ENCODE measurements at regions not wholly inside any gene's neighbourhood (a gene's known extent, or its start where the extent isn't known, plus 50 kb on each side); places are given as distances from the start of the nearest gene placed in this dataset.
A peak's percentile ranks its signal among the peaks of the same experiment; 100 is the strongest.
"Not testable (repeated sequence)": the region's sequence is repeated elsewhere in the genome, so short reads cannot be mapped to it uniquely, and the experiment has no call there.

DNA sequence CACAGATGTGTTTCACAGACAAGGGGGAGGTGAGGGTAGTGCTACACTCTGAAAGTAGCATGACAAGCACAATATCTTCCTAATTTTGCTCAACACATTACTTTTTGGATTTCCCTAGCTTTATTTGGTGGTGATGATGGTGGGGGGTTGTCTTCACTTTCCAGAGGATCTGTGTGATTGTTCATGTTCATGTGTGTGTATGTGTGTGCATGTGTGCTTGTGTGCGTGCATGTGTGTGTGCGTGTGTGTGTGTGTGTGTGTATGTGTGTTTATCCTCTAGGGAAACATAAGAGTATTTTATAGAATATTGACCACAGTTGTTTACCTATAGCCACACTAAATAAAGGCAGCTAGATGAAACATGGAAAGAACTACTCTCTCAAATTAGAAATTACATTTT is 183.8 kb upstream of the EYA4 start:
- no peak for DNase-seq

DNA sequence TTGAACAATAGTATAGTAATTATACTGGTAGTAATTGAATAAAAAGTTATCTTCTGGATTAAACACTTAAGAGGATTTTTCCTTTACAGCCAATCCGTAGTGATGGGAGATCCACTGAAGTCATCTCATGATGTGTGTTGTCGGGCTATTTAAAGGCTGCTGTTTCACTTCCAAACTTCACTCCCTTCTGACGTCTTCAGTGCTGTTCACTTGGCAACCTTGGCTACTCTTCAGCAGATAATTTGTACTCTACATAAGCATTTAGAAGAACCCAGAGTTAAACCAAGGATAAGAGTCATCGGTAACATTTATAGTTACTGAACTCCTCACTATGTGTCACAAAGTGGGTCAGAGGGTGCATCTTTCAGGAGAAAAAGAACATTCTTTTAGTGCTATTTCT is 179.1 kb upstream of the EYA4 start:
- no peak for DNase-seq

DNA sequence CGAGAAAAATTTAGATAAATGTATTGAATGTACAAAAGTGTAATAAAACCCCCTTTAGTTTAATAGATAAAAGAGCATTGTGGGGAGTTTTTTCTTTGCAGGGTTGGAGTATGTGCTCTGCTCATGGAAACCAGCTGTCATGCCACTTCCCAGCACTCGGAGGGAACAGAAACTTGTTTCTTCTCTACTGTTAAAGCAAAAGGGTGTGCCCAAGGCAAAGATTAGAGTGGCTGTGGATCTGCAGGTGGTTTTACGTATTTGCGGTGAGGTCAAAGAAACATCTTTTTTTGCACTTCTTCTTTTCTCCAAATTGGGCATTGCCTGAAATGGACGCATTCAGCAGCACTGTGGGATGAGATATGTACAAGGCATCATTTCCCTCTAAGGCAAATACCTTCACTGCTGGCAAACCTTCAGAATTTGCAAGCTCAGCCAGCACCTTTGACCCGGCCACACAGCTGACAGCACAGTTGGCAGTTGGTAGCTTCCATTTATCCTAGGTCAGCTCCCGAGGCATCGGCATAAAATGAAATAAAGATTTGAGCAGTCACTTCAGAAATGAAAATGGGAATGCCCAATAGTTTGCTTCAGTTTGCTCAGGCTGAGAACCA is 178.4 kb upstream of the EYA4 start:
- DNase-seq = peak; percentile 10

DNA sequence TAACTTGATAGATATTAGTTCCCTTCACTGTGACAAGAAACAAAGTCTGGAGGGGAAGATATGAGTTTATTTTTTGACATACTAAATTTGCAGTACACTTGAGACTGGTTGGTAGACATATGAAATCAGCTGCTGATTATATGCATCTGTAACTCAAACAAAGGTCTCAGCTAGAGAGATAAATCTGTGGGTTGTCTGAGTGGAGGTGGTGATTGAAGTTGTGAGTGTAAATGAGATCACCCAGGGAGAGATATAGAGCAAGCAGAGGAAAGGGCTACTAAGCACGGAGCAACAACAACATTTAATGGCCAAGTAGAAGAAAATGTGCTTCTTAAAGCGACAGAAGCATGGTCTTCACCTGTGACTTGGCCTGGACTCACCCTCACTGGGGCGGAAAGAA is 173.2 kb upstream of the EYA4 start:
- no peak for DNase-seq

DNA sequence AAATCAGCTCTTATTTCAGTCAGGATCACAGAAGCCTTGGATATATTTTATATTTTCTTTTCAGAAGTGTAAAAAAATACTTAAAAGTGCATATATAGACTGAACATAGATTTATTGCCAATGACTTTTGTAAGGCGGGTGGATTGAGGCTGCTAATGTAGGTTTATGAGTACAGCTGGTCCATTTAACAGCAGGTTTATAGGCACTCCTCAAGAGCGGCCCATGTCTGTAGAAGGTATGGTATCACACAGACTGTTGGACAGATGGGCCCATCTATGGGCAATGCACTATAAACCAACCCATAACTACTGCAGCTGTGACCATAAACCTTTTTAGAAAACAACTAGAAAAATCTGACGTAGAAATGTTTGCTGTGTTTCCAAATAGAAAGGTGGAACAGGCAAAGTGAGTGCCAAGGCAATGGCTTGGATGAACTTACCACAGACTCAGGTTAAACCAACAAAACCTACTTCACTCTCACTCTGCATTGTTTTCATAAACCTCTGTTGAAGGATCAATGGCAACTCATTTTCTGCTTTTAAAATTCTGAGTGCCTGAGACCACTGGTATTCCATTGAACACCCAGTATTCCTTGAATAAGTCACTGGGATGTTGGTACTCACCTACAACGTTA is 170.6 kb upstream of the EYA4 start:
- DNase-seq = no peak

DNA sequence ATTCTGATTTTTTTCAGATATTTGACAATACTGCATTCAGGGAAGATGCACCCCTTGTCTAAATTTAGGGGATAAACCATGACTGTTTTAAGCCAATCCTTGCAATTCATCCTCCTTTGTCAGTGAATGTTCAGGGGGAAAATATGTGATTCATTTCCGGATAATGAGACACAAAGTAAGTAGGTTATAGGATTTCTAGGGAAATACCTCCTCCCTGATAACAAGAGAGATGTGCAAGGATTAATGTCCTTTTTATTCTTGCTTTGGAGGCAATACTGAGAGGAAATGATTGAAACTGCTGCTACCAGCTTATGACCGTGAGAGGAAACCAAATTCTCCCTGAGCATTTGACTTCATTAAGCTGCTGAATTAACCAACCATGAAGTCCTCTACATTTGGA is 161.3 kb upstream of the EYA4 start:
- DNase-seq = no peak

DNA sequence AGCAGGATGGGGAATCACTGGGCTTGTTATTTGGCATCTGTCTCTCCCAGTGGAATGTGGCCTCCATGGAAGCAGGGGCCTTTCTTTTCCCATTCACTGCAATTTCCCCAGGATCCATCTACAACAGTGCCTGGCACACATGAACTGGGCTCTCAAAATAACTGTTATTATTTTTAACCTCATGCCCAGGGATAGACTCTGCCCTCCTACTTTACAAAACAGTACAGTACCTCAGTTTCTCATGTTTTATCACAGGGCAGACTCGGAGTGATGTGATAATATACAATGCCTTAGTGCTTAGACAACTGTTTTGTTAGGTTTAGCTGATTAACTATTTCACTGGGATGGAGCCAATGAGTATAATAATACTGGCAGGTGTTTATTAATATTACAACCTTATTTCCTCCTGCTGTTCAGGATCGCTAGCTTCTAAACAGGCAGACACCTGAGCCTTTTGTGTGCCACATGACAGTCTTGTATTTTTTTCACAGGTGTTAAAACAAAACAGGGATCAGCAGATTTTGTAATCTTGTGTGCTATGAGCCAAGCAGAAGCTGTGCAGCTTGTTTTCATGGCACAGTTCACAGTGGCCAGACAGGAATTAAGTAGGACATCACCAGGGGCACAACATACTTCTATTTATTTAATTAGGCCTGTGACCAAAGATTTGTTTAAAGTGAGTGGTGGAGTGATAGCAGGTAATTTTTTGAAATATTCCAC is 157.7 kb upstream of the EYA4 start:
- no peak for DNase-seq

DNA sequence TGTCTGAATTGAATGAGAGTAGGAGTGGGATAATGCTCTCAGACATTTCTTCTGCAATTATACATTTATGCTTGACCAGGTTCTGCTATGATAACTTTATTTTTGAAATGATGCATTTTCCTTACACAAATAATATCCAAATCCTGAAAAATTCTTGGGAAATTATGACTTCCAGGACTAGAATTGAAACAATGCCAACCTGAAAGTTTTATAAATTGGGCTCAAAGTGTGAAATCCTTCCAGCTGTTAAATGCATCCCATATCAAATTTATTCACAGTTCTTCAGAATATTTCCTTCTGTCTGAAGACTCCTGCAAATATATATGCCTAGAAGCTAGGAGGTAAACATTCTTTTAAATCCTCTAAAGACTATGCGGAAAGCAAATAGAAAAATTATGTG is 155.7 kb upstream of the EYA4 start:
- DNase-seq = no peak

DNA sequence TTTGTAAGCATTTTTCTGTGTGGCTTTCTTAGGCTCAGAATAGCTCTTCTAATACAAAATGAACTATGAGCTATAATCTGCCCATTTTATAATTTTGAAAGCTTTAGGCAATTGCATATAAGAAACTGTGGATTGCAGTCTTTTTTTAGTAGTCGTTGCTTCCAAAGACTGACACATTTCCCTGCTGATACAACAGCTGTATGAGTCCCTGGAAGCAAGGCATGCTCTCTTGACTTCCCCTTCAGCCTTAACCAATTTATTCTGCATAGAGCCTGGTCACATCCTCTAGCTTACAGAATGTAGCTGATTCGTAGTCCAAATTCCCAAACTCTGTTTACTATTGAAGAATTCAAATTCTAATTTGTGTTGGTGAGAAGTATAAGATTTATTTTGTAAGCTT is 155.3 kb upstream of the EYA4 start:
- DNase-seq = no peak

DNA sequence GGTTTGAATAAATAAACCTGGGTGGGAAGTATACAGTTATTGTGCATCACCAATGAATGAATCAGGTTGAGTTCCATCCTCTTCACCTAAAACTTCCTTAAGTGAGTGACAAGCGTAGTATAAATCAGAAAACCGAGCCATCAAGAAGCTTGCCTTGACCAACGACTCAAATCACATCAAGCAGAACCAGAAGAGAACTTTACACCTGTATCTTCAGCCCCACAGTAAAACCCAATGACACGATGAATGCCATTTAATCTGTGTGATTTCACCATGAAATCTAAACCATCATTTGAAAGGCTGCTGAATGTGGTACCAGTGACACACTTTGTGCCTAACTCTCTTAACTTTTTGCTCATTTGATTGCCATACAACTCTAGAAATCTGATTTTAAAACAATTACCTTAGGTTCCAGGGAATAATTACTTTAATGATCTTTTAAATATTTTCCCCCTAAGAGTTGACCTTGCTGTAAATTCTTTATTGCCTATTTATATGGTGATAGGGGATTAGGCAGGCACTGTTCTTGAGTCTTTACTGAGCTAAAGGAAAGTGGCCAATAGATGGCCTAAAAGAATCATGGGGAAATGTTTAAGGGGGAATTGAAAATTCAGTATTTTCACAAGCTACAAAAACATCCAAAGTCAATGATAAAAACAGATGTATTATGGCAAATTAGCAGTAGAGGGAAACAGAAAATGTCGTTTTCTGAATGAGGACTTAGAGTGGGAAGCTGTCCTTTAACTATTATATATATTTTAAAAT is 152.0 kb upstream of the EYA4 start:
- DNase-seq = no peak

DNA sequence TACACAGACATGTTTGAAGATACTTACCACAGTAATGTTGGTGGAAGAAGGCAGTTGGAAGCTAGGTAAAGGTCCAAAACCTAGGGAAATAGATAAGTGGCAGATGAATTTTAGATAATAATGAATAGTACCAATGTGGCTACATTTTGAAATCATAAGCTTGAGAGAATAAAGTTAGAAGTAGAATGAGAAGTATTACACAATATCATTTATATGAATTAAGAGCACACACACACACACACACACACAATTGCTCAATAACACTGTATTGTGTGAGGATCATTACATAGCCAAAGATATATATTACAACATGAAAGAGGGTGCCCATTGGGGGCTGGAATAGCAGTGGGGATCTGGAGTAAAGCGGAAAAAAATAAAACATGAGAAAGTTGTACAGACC is 149.0 kb upstream of the EYA4 start:
- no peak for DNase-seq

DNA sequence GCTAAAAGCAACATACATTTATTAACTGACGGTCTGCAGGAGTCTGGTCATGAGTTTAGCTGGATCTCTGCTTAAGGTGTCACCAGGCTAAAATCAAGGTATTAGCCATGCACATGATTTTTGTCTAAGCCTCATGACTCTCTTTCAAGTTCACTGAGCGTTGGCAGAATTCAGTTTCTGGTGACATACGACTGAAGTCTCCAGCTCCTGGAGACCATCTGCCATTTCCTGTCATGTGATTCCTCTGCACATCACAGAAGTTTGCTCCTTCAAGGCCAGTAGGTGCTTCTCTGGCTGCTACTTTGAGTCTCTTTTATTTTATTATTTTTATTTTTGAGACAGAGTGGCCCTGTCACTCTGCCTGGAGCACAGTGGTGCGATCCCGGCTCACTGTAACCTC is 148.4 kb upstream of the EYA4 start:
- DNase-seq = no peak

DNA sequence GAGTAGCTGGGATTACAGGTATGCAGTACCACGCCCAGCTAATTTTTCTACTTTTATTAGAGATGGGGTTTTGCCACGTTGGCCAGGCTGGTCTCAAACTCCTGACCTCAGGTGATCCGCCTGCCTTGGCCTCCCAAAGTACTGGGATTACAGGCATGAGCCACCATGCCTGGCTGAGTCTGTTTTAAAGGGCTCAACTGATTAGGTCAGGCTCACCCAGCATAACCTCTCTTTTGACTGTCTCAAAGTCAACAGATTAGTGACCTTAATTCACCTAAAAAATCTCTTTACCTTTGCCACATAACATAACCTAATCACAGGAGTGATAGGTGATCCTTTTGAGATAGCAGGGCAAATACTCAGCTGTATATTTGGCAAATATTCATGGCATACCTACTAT is 147.9 kb upstream of the EYA4 start:
- DNase-seq = not testable (repeated sequence)

DNA sequence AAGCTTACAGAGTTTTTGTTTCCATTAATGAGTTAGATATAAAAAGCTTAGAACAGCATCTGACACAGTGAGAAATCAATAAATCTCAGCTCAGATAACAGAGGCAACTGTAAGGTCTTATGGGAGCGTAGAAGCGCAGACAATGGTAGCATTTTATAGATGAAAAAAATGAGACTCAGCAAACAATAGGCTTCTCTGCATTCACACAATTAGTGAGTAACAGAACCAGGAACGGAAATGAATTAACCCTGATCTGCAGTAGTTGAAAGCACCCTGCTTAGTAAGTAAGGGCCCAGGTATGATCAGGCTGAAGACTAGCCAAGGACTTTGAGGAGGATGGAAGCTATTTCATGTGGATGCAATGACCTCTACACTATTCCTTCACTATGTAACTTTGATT is 147.2 kb upstream of the EYA4 start:
- no peak for DNase-seq

DNA sequence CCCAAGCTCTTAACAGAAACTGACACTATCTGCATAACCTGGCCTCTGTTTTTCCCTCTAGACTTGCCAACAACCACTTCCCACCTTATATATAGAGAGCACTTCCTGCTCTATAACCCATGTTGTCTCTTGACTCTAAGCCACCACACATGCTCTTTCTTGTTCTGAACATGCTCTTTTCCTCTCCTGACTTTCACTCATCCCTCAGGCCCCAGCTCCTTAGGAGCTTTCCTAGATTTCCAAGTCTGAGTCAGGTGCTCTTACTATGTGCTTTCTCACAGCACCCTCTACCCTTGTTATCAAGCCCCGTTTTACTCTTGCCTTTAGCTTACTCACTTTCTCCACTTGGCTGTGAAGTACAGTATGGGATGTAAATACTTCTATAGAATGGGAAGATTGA is 143.9 kb upstream of the EYA4 start:
- DNase-seq = no peak

DNA sequence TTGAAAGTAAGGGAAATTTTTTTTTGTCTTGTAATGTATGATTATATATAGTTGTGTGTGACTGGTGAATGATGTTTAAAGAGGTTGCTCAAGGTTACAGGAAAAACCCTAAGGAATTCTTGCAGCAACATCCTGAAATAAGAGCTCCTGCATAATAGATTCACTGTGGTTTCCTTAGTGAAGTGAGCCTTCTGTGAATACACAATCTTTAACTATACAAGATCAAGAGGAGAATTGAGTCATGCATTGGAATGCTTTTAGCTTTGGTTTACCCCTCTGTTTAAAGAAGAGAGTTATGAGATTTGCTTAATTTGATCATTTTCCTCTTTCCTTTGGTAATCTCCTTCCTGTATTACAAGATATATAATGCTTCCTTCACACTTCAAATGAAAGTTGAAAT is 141.6 kb upstream of the EYA4 start:
- DNase-seq = no peak

DNA sequence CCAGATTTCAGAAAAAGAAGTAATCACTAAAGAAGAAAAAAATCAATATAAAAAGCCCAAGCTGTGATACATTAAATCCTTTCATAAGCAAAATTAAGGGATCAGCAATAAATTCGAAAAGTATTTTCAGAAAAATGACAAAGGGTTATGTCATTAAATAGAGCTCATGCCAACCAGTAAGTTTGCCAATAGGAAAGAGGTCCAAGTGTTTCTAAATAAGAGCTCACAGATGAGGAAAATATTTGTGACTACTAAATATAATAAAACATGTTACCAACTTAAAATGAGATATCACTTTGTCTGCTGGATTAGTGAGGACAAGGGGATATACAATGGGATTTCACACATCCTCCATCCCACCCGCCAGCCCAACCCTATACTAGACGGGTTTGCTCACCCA is 140.3 kb upstream of the EYA4 start:
- no peak for DNase-seq

DNA sequence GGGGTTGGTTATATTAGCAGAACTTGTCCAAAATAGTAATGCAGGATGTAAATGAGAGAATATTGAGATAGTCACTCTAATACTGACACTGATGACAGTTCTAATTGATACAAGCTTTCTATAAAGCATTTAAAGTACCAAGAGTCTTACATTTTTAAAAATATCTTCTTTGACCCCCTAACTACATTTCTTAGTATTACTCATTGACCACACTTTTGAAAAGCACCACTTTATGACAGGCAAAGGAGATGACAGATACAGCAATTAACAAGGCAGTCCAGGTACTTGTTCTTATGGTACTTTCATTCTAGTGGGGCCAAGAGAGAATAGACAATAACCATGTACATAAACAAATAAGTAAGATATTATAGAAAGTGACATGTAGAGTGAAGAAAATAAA is 139.4 kb upstream of the EYA4 start:
- DNase-seq = no peak

DNA sequence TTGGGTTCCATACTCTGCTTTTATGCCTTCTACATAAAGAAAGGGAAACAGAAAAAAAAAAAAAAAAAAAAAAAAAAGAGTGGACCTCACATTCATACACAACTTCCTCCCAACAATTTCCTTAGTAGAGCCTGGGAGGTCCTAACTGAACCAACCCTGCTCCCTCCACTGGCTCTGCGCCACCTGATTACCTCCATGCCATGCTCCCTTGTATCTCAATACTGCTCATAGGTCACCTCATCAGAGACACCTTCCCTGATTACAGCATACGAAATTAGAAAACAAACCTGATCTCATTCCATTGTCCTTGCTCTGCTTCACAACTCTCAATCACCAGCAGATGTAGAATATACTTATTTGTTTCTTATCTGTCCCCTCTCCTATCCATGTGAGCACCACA is 134.2 kb upstream of the EYA4 start:
- DNase-seq = no peak

DNA sequence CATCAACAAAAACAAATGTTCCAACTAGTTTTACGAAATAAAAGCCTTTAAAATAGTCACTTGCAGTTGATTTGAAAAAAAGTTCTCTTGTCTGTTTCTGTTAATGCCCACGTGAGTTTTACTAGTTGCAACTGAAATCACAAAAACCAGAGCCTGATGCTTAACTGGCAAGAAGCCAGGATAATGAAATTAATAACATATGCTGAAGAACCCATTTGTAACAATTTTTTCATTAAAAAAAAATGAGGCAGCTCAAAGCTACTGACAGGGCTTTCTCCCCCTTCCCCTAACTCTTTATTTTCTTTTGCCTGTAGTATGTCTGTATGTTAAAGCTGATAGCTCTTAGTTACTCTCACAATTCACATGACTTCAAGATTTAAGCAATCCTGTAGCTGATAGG is 132.7 kb upstream of the EYA4 start:
- DNase-seq = no peak

DNA sequence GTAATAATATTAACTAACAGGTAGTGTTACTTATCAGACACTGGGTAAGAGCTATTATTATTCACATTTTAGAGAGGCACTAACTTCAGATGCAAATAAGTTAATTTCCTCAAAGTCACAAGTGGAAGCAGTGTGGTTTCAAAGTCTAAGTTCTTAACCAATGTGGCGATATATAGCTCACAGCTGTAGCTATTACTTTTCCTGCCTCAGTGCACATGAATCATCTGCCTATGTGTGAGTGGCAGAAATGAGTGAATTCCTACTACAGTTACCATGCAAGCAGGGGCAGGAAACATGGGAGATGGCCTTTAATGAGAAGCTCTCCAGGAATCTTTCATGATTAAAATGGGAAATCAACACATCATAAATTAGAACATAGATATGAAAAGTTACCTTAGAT is 126.2 kb upstream of the EYA4 start:
- no peak for DNase-seq

DNA sequence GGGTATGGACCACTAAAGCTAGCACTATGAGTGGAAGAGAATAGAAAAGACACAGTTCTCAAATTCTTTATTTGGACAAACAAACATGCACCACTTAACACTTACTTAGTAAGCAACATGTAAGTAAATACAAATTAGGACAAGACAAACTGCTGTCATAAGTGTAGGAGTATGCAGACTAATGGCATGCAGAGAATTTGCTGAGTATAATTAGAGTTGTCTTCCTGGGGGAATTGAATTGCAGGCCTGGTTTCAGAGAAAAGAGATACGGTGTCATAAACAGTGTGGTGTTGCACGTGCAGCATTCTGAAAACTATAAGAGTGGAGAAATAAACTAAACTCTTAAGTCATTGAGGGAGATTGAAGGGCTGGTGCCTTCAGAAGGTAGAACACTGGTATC is 125.2 kb upstream of the EYA4 start:
- no peak for DNase-seq

DNA sequence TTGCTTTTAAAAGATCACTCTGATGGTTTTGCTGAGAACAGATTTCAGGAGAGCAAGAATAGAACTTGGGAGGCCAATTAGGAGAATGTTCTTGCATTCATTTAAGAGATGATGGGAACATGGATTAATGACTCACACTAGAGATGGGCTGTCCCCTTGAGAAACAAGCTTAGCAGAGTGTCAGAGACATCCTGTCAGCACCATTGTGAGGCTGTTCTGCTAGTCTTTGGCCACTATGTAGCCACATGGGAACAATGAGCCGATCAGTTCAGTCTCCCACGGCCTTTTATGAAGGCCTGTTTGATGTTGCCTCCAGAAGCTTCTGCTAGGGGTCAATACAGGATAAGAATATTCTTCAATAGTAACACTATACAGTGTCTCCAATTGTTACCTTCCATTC is 113.0 kb upstream of the EYA4 start:
- no peak for DNase-seq

DNA sequence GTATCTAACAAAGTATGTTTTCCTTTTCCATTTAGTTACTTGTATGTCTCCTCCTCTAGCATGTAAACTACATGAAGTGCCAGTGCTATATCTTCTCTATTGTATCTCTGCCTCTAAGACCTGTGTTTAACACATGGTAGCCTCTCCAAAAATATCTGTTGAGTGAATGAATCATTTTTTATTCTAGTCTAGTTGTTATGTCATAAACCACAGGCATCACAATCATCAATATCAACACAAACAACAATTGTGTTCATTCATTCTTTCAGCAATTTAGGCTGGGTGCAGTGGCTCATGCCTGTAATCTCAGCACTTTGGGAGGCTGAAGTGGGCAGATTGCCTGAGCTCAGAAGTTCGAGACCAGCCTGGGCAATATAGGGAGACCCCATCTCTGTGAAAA is 111.6 kb upstream of the EYA4 start:
- no peak for DNase-seq

All from CD4-positive, alpha-beta T cell treated with Interleukin-12 subunit alpha and Interleukin-12 subunit beta, for 1 hour (primary cell).